ENCODE measurements at regions not wholly inside any gene's neighbourhood (a gene's known extent, or its start where the extent isn't known, plus 50 kb on each side); places are given as distances from the start of the nearest gene placed in this dataset.

DNA sequence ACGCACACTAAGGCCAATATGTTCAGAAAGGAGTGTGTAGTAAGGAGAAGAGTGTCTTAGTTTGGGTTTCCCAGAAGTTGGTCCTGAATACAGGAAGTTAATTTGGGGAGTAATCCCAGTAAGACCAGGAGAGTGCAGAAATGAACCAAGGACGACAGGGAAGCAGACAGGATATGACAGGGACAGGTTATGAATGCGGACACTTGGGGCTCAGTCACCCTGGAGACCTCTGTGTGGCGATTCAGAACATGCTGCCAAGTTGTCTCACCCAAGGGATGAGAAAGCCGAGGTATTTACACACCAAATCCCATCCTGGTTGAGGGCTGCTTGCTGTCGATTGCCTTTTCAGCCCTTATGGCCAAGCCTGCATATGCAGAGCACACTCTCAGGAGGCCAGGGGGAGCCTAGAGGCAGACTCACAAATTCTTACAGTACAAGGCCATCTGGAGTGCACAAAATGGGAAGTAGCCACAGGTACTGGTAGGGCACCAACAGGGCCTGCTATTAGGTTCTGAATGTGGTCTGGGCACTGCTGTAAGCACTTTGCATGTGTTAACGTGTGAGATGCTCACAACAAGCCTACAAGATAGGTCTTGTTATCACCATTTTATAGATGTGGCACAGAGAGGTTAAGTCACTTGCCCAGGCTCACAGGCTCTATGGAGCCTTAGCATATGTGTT lies 233.1 kb upstream of the ANKRD55 start:
- TF ChIP-seq, protein P1, sequence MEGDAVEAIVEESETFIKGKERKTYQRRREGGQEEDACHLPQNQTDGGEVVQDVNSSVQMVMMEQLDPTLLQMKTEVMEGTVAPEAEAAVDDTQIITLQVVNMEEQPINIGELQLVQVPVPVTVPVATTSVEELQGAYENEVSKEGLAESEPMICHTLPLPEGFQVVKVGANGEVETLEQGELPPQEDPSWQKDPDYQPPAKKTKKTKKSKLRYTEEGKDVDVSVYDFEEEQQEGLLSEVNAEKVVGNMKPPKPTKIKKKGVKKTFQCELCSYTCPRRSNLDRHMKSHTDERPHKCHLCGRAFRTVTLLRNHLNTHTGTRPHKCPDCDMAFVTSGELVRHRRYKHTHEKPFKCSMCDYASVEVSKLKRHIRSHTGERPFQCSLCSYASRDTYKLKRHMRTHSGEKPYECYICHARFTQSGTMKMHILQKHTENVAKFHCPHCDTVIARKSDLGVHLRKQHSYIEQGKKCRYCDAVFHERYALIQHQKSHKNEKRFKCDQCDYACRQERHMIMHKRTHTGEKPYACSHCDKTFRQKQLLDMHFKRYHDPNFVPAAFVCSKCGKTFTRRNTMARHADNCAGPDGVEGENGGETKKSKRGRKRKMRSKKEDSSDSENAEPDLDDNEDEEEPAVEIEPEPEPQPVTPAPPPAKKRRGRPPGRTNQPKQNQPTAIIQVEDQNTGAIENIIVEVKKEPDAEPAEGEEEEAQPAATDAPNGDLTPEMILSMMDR (IDR thresholded peaks at IDR 0.05; ENCODE audit: low read depth, low read length, missing control alignments) = no peak
- H3K4me3 ChIP-seq (replicated peaks; ENCODE audit: low read depth, low read length) = no peak overlapping the region
- DNase-seq (ENCODE audit: extremely low read depth, low read depth) = no peak

DNA sequence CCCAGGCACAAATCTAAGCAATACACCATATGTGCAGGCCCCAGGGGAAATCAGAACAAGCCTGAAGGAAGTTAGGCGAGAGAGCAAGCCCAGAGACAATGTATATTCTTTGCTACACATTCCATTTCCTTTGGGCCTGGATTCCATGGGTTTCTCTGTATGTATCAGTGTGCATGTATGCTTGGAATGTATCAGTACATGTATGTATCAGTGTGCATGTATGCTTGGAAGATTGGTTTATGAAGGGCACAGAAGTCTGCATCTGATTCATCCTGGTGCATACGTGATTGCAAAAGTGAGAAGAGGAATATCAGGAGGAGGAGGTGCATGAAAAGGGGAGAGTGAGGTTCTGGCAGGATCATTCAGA lies 232.6 kb upstream of the ANKRD55 start:
- H3K4me3 ChIP-seq (replicated peaks; ENCODE audit: low read depth, low read length) = no peak overlapping the region
- TF ChIP-seq, protein P1 (IDR thresholded peaks at IDR 0.05; ENCODE audit: low read depth, low read length, missing control alignments) = no peak
- no peak for DNase-seq (ENCODE audit: extremely low read depth, low read depth)

DNA sequence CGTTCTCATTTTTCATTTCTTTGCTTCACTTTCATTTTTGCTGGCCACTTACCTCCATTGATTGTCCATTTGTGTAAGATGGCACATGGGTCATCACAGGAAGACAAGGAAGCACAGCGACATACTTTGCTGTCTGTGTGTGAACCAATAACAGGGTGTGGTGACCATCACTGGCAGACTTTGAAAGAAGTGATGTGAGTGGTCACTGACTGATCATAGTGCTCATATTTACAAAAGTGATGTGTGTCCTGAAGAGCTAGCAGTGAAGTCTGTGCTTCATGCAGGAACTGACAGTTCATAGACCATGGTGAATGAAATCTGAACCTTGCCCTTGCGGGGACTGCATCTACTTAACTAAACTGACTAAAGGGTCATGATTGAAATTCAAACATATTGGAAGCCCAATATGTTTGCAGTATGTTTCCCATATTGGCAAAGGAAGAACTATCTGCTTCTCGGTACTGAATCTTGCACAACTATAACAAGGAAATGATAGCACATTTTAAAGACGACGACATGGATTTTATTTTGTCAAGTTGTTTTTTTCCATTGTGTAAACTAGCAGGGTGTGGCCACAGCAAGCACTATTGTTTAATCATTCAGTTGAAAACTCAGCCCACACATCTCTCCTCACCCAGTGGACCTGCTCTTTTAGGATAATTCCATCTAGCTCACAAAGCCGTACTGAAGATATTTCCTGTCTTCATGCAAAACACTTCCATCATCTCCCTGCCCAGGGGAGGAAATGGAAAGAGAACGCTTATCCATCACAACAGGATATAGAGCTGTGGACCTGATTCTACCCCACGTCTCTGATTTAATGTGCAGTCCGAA lies 232.0 kb upstream of the ANKRD55 start:
- no peak for DNase-seq (ENCODE audit: extremely low read depth, low read depth)
- TF ChIP-seq, protein P1 (IDR thresholded peaks at IDR 0.05; ENCODE audit: low read depth, low read length, missing control alignments) = no peak
- no peak overlapping the region for H3K4me3 ChIP-seq (replicated peaks; ENCODE audit: low read depth, low read length)

DNA sequence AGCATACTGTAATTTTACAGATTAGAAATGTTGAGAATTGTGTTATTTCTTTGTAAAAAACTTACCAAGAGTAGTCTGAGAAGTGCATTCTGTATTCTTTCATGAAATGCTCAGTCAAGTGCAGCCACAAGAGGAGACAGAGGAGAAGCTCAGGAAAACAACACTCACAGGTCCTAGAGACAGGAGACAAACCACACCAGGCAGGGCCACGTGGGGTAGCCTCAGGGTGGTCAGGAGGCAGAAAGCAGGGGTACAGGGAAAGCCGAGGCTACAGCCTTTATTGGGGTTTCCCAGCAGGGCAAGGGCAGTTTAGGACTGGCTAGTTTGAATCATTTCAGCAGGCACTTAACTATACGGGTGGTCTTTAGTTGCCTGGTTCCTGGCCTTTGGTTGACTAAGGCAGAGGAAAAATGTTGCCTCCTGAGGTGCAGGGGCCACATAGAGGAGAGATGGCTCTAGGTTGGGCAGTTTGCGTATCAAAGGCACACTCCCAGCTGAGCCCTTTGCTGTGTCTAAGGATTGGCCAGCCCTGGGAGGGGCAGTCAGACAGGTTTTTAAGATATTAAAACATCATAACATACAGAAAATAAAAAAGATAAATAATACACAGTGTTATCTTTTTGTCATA lies 230.9 kb upstream of the ANKRD55 start:
- TF ChIP-seq, protein P1 (IDR thresholded peaks at IDR 0.05; ENCODE audit: low read depth, low read length, missing control alignments) = no peak
- DNase-seq (ENCODE audit: extremely low read depth, low read depth) = no peak
- H3K4me3 ChIP-seq (replicated peaks; ENCODE audit: low read depth, low read length) = no peak overlapping the region

DNA sequence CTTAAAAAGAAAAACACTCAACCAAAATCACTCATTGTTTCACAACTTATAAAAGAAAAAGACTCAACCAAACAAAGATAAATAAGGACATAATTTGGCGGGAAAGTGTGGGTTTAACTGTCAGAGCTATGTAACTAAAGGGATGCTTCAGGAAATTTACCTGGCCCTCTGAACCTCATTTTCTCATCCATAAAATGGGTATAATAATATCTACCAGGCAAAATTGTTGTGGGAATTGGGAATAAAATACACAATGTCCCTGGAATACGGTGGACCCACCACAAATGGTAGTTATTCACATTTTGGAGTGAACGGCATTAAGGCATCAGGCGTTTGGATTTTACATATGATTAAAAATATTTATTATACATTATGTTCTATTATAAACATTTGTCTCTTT lies 228.5 kb upstream of the ANKRD55 start:
- DNase-seq (ENCODE audit: extremely low read depth, low read depth) = no peak
- no peak overlapping the region for H3K4me3 ChIP-seq (replicated peaks; ENCODE audit: low read depth, low read length)
- TF ChIP-seq, protein P1 (IDR thresholded peaks at IDR 0.05; ENCODE audit: low read depth, low read length, missing control alignments) = no peak

DNA sequence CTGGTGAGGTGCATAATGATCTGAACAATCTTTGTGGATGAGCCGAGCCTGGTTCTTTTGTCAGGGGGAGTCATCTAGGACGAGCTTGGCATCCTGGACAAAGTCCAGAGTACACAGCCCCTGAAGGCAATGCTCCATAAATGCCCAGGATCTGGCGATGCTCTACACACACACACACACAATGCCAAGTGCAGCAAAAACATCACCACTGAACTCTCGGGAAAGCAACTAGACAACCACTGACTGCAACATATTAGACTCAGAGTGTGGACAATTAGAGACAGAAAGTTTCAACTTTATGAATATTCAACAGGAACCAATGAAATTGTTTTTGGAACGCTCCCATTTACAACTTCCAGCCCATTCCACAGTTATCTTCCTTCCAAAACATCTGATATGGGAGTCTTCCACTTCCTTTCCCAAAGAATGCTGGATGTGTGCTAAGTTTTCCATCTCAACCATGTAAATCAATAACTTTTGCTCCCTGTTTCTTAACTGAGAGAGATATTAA lies 227.6 kb upstream of the ANKRD55 start:
- TF ChIP-seq, protein P1 (IDR thresholded peaks at IDR 0.05; ENCODE audit: low read depth, low read length, missing control alignments) = no peak
- DNase-seq (ENCODE audit: extremely low read depth, low read depth) = no peak
- no peak overlapping the region for H3K4me3 ChIP-seq (replicated peaks; ENCODE audit: low read depth, low read length)
